NCI-H748 (cell line): ENCODE measurements at regions not wholly inside any gene's neighbourhood (a gene's known extent, or its start where the extent isn't known, plus 50 kb on each side); places are given as distances from the start of the nearest gene placed in this dataset.
A peak's percentile ranks its signal among the peaks of the same experiment; 100 is the strongest.
"Not testable (repeated sequence)": the region's sequence is repeated elsewhere in the genome, so short reads cannot be mapped to it uniquely, and the experiment has no call there.

Source experiments
- DNase-seq: peaks from one replicate; lab custom pipeline; 2025; ENCODE audit not compliant: unreplicated experiment; lab: John Stamatoyannopoulos, UW

GRCh38 chr2:8611246-8611645 lies 70.6 kb upstream of the ID2 start:
- DNase-seq, result no peak

DNA sequence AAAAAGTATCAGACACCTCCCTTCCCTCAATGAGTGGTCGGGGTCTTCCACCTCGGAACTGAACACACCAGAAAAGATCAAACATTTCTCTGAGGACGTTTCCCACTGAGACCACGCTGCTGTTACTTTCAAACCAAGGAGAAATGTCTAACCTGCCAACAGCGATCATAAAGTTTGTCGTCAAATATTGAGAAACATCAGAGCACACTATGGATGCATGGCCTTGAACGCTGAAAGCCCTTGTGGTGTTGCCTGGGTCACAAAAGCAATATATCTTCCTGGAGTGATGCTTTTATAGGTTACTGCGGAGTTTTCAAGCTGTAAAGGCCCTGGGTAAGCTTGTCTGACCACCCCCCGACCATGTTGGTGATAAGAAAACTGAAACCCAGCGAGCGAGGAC lies 70.2 kb upstream of the ID2 start:
- DNase-seq, result no peak

GRCh38 chr2:8612734-8613179 lies 69.1 kb upstream of the ID2 start:
- no peak for DNase-seq

GRCh38 chr2:8613207-8613999 lies 68.5 kb upstream of the ID2 start:
- DNase-seq, result not testable (repeated sequence)

DNA sequence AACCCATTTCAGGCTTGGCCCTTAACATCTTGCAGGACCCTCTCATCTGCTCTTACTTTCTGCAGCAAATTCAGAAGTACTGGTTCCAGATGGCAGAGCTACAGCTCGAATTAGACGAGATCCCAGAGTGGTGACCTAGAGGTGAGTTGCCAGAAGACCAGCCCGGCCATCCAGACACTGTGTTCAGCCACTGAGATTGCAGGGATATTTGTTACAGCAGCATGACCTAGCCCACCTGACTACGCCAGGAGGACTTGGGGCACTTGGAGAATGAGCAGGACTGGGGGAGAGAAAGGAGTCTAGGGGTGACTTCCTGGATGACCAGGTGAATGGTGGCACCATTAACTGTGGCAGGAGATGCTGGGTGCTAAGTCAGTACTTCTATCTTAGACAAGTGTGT lies 67.2 kb upstream of the ID2 start:
- no peak for DNase-seq

DNA sequence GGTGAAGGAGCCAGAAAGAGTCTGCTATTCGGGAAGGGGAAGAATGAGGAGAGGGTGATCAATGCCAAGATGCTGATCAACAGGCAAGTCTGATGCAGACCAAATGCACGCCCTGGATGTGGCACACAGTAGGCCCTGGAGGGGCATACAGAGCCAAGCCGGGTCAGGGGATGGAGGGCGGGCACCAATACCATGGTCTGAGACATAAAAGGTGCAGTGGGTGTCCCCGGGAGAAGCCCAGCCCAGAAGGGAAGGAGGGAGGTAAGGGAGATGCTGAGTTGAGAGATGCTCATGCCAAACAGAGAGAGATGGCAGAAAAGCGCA lies 66.6 kb upstream of the ID2 start:
- DNase-seq, result no peak

DNA sequence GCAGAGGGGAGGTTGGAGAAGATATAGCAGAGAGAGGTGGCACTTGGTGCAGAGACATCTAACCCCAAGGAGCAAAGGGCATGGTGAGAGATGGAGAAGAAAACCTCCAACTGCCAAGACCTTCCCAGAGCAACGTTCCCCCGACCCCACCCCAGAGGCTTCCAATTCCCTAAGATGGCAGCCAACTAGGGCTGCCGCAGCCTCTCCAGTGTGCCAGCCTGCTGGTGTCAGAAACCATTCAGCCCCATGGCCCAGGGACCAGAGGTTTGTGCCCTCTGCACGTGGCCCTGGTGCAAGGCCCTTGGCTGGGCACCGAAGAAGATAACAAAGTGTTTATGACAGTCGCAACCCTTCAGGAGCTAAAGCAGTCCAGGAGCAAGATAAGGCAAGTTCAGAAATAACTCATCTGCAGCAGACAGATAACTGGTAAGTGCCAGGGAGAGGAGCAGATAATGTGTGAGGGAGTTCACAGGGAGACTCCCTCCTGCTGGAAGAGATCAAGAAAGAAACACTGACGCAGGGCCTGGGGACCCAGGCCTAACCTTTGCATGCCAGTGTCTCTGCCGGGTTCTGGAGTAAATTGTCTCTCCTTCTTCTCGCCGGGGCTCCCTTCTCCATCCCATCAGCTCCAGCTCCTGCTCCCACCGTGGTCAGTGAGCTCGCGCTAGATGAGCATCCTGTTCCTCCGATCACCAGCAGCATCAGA lies 66.1 kb upstream of the ID2 start:
- no peak for DNase-seq

DNA sequence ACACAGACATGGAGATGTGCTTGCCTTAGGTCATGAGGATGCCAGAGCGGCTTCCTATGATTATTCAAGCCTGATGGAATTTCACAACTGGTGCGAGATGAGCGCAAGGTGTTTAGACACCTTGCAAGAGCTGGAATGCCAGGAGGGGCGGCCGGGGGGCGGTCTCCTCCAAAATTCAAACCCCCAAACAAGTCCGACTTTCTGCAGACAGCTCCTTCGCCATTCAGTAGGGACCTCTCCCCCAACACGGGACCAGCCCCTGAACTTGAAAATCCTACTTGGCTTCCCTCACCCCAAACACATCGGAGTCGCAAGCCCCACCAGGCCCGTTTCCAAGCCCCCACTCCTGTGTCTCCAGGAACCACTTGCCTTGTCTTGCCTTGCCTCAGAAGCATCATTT lies 64.8 kb upstream of the ID2 start:
- no peak for DNase-seq

- DNase-seq, result no peak
Measured at GRCh38 chr2:8617590-8617989, 64.3 kb upstream of the ID2 start.

- no peak for DNase-seq
Measured at GRCh38 chr2:8619071-8619470, 62.8 kb upstream of the ID2 start.

DNA sequence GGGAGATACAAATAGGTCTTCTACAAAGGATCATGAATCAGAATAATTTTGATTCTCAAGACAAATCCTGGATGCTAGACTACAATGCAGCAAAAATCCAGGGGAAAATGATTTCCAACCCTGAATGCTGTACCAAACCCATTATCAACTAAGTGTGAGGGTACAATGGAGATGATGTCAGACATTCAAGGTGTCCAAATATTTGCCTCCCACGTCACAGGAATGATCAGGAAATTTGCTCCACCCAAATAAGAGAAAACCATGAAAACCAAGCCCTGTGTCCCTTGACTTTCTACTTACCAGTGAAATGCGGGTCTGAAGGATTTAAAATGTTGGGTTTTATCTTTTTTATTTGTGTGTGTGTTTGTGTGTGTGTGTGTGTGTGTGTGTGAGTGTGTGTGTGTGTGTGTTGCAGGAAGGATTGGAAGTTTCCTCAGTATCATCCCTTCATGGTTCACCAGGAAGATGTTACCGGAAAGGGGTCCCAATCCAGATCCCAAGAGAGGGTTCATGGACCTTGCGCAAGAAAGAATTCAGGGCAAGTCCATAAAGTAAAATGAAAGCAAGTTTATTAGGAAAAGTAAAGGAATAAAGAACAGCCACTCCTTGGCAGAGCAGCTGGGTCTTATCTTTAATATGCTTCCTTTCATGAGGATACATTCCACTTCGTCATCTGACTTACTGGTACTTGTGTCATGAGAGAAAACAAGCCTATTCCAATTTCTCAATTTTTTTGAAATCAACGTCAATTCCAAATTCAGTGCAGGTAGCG lies 61.1 kb upstream of the ID2 start:
- peak; percentile 83 for DNase-seq

GRCh38 chr2:8622199-8622911 lies 59.5 kb upstream of the ID2 start:
- DNase-seq, result no peak

DNA sequence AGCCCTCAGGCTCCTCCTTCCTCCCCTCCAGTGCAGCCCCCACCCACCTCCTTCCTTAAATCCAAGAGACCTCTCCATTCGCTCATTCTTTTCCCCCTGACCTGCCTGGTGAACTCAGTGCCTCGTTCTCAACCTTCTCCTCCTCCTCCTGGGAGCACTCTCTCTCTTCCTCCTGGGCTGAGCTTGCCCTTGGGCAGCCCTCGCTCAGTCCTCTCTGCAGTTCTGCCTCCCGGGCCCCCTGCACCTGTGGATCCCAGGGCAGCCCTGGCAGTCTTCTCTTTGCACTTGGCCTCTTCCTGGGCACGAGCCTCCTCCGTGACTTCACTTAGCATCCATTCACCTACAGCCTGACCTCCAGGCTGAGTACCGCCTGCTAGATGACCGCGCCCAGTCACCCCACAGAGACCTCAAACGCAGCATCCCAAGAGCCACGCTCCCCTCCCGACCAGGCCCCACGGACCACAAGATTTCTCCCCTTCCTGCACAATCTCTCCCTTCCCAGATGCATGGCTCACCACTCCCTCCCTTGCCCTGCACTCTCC lies 58.9 kb upstream of the ID2 start:
- DNase-seq, result no peak

DNA sequence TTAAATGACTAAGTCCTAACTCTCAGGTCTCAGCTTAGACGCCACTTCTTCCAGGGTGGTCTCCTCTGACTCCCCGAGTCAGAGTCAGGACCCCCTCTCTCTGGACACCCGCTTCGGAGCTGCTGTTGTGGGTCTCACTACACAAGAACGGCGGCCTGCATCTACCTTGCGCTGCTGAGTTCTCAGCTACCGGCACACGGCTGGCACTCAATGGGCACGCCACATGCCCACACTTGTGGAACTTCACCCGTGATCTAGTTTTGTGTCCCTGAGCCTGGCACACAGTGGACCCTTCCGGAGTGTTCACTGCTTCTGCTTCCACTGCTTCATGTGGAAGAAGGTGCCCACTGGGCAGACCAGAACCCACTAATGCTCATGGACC lies 58.3 kb upstream of the ID2 start:
- no peak for DNase-seq

GRCh38 chr2:8623958-8624591 lies 57.8 kb upstream of the ID2 start:
- peak; percentile 22 for DNase-seq

DNA sequence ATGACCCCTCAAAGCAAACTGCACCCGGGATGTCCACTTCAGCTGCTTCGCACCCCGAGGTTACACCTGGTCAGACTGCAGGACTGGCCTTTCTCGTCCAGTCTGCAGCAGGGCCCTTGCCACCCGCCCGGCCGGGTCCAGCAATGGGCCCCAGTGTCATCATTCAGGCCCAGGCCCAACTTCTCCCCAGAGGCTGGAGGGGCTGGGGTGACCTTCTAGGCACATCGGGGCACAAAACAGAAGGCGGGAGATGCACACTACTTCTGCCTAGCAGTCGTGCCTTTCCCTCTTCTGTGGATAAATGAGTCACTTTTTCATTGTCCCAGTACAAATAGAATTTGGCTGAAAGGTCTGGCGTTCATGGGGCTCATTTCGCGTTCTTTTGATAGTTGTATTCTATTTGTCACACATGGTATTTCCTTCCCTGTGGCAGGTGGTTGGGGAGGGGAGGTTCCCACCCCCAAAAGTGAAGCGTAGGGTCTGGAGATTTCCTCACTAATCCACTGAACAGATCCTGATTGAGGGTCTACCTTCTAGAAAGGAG lies 56.9 kb upstream of the ID2 start:
- no peak for DNase-seq

GRCh38 chr2:8625399-8626300 lies 56.2 kb upstream of the ID2 start:
- DNase-seq, result no peak

DNA sequence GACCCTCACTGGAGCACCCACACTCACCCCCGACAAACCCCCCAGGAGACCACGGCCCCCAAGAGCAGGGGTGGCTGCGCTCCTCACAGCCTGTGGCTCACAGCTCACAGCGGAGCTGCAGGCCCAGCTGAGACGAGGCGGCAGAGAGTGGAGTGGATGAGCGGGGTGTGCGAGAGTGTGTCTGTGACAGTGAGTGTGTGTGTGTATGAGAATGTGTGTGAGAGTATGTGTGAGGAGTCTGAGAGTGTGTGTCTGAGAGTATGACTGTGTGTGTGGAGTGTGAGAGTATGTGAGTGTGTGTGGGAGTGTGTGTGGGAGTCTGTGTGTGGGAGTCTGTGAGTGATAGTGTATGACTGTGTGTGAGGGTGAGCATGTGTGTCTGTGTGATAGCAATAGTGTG lies 55.3 kb upstream of the ID2 start:
- DNase-seq, result no peak

DNA sequence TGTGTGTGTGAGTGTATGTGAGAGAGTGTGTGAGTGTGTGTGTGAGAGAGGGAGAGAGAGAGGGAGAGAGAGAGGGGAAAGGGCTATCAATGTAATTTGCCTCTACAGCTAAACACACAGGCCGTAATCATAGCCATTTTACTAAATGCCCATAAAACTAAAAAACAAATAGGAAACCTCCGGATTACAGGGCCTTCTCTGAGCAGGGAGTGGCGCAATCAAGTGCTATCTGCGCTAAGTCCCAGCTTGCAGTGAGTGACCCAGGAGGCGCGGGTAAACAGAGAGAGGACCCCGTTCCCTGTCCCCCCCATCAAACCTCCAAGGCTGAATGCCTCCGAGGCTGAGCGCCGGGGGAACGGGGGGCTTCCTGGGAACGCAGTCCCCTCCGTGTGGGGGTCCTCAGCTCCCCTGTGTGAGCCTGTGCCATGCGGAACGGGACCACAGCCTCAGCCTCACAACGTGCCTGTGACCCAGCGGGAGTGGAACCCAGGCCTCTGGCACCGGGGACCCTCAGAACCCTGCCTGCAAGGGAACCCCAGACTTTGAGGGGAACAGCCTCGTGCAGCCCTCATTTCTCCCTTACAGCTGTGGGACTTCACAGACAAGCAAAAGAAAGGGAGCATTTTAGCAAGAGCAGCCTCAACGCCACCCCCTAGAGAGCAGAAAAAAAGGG lies 54.7 kb upstream of the ID2 start:
- peak; percentile 92 for DNase-seq
